ENCODE measurements at regions not wholly inside any gene's neighbourhood (a gene's known extent, or its start where the extent isn't known, plus 50 kb on each side); places are given as distances from the start of the nearest gene placed in this dataset.

DNA sequence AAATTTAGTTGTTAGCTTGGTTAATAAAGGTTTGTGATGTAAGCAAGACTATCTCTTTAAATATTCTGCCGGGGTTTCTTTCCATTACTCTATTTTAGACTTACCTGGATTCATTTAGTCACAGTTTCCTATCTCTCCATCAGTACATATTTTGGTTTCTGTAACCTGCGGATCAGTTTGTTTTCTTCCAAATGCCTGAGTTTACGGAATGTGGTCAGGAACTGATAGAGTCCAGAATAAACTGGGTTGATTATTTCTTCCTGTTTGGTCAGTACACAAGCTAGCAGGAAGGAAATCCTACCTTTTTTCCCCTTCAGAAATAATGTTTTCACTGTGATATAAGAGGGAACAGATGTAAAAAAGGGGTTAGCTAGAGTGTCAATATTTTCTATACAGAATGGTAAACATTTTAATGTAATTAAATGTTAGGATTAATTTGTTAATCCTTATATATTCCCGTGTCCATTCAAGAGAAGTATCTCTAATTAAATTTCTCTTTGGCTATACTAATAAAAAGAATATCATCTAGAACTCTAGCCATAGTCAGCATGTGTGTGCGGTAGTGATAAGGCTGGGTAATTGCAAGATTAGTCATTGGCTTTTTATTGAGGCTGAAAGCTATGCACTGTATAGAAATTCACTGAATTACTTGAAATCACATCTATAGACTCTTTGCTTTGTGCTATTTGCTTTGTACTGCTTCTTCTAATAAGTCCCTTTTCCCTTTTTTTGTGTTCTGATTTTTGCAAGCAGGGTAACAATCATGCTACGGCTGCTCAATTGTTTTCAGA lies 144.7 kb upstream of the ADGRL4 start:
- TF ChIP-seq POLR2A (IDR thresholded peaks at IDR 0.05) (no peak), POLR2AphosphoS5 (IDR thresholded peaks at IDR 0.05) (no peak)
- TF ChIP-seq, protein P1, sequence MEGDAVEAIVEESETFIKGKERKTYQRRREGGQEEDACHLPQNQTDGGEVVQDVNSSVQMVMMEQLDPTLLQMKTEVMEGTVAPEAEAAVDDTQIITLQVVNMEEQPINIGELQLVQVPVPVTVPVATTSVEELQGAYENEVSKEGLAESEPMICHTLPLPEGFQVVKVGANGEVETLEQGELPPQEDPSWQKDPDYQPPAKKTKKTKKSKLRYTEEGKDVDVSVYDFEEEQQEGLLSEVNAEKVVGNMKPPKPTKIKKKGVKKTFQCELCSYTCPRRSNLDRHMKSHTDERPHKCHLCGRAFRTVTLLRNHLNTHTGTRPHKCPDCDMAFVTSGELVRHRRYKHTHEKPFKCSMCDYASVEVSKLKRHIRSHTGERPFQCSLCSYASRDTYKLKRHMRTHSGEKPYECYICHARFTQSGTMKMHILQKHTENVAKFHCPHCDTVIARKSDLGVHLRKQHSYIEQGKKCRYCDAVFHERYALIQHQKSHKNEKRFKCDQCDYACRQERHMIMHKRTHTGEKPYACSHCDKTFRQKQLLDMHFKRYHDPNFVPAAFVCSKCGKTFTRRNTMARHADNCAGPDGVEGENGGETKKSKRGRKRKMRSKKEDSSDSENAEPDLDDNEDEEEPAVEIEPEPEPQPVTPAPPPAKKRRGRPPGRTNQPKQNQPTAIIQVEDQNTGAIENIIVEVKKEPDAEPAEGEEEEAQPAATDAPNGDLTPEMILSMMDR (IDR thresholded peaks at IDR 0.05): no peak

All from prostate gland (tissue), 2 donors.